Epithelial cell of esophagus (primary cell): ENCODE measurements at regions not wholly inside any gene's neighbourhood (a gene's known extent, or its start where the extent isn't known, plus 50 kb on each side); places are given as distances from the start of the nearest gene placed in this dataset.

Source experiments
- DNase-seq: peaks from one replicate; pipeline ENCODE4 v3.0.0; 2010; ENCODE audit warnings: low read depth
- H3K4me3 ChIP-seq: 2 replicates; pipeline ENCODE4 v1.5.1; 2011; ENCODE audit warnings: mild to moderate bottlenecking, low read length, control low read depth
- TF ChIP-seq, protein P1 (sequence below): IDR thresholded peaks from 2 replicates; pipeline ENCODE4 v1.5.1; 2011; ENCODE audit warnings: low read depth, mild to moderate bottlenecking, low read length, control low read depth, inconsistent platforms; ENCODE audit not compliant: insufficient read depth; ENCODE audit errors: missing control alignments

DNA sequence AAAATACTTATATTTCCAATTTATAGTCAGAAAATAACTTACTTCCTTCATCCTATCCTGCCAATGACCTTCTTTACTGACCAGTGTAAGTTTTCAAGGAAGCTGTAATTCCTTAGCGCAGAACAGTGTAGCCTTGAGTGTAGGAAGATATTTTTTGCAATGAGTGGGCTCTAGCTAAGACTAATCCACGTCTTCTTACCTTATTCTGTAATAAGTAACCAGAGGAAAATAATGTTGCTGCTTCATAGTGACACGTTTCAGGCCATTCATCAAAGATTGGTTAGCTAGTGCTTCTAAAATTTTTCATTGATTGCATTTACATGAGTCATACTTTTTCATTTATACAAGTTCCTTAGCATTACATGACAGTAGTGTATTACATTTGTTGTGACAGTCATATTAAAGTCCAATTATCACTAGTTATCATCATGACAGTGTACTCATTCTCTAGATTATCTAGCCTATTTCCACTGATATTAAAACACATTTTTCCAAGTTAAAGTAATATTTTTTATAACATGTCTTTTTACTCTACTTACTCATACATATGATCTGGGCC is 403.8 kb upstream of the EPHA3 start:
- H3K4me3 ChIP-seq = no peak overlapping the region
- TF ChIP-seq, protein P1, sequence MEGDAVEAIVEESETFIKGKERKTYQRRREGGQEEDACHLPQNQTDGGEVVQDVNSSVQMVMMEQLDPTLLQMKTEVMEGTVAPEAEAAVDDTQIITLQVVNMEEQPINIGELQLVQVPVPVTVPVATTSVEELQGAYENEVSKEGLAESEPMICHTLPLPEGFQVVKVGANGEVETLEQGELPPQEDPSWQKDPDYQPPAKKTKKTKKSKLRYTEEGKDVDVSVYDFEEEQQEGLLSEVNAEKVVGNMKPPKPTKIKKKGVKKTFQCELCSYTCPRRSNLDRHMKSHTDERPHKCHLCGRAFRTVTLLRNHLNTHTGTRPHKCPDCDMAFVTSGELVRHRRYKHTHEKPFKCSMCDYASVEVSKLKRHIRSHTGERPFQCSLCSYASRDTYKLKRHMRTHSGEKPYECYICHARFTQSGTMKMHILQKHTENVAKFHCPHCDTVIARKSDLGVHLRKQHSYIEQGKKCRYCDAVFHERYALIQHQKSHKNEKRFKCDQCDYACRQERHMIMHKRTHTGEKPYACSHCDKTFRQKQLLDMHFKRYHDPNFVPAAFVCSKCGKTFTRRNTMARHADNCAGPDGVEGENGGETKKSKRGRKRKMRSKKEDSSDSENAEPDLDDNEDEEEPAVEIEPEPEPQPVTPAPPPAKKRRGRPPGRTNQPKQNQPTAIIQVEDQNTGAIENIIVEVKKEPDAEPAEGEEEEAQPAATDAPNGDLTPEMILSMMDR = no peak
- DNase-seq = no peak

DNA sequence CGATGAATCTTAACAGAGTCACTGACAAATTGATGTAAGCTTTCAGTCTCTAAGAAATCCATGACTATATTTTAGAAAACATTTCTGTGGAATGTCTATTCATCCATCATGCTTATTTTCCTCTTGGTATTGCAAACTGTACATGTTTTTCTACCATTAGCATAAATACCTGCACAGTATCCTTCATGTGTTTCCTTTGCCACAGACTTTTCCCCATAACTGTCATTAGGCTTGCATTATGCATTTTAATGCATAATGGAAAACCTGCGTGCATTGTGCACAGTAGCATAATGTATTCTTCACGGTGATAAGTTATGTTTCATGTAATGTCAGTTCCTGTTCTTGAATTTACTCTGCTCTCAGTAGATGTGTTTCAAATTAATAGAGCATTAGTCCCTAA is 403.1 kb upstream of the EPHA3 start:
- no peak overlapping the region for H3K4me3 ChIP-seq
- TF ChIP-seq, protein P1 = no peak
- DNase-seq = no peak

DNA sequence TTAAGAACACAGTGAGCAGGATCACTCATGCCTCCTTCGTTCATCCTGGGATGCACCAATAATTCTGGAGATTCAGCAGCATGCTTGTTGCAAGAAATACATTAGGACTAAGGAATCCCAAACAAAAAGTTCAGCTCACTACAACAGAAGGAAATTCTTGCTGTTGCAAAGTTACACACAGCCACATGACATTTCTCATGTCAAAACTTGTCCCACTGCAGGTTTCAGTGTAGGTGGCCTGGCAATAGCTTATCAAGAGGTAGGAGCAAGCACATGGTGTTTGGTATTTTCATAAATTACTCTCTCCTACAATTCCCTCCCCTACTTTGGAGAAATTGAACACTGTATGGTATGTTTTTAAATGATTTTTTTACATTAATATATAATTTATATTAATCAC is 399.6 kb upstream of the EPHA3 start:
- TF ChIP-seq, protein P1 = no peak
- DNase-seq = peak; percentile 64
- H3K4me3 ChIP-seq = no peak overlapping the region

DNA sequence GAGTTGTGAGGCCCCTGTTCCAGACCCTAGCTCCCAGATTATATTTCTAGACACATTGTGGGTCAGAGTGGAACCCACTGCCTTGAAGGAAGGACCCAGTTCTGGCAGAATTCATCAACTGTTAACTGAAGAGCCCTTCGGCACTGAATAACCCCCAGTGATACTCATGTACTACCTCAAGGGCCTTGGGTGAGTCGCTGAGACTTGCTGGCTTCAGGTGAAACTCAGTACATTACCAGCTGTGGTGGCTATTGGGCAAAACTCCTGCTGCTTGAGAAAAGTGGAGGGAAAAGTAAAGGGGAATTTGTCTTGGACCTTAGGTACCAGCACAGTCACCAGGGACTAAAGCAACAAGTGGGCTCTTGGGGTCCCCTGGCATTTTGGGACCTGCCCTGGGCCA is 394.9 kb upstream of the EPHA3 start:
- no peak overlapping the region for H3K4me3 ChIP-seq
- TF ChIP-seq, protein P1 = no peak
- DNase-seq = peak; percentile 22

DNA sequence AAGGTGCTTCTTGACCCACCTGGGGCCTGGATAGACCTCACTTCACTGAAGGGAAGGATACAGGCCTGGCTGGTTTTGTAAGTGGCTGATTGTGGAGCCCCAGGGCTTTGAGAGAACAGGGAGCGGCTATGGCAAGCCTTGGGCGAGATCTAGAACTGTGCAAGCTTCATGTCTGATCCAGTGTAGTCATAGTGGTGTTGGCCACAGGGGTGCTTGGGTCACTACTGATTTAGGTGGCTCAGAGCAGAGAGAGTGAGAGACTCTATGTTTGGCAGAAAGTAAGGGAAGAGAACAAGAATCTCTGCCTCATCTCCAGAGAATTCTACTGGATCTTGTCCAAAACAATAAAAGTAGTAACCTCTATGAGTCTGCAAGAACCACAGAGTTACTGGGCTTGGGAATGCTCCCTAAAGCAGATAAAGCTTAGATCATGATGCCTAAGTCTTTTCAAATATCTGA is 394.2 kb upstream of the EPHA3 start:
- no peak overlapping the region for H3K4me3 ChIP-seq
- peak; percentile 72 for DNase-seq
- TF ChIP-seq, protein P1 = no peak

DNA sequence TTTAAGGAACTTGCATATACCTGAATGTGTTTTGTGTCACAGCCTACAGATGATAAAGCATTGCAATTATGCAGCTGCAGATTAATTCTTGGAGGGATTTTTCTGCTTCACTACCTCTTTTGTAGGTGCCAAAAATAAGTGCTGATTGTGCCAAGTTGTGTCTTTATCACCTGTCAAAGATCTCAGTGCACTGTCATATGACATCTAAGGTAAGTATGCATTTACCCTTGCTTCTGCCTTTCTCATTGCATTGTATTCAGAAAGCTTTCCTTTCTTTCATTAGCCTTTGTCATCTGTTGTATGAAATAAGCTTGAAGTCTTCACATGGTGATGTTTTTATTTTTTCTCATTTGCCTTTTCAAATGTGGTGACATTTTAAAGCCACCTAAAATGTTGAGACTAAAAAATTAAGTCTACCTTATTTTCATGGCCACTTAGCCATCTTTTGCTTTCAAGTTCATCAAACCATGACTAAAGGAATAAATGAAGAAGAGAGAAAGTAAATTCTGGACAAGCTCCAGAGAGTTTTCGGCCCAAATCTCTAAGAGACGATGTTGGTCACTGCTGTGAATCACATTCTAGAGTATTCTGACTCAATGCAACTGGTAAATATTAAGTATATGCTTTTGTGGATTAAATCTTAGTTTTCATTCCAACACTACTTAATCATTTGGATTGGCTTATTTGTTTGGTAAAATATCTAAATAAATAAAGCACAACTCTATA is 381.8 kb upstream of the EPHA3 start:
- H3K4me3 ChIP-seq = no peak overlapping the region
- TF ChIP-seq, protein P1 = no peak
- no peak for DNase-seq

DNA sequence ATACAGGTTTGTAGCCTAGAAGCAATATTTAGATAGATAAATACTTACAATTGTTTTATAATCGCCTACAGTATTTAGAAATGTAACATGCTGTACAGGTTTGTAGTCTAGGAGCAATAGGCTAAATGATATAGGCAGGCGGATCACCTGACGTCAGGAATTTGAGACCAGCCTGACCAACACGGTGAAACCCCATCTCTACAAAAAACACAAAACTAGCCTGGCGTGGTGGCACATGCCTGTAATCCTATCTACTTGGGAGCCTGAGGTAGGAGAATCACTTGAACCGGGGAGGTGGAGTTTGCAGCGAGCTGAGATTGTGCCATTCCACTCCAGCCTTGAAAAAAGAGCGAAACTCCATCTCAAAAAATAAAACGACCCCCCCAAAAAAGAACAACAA is 375.2 kb upstream of the EPHA3 start:
- no peak overlapping the region for H3K4me3 ChIP-seq
- TF ChIP-seq, protein P1 = no peak

More for the DNA sequence above, 375.2 kb upstream of the EPHA3 start:
- DNase-seq = no peak
